Medulla oblongata (tissue), 1 donor: ENCODE measurements at regions not wholly inside any gene's neighbourhood (a gene's known extent, or its start where the extent isn't known, plus 50 kb on each side); places are given as distances from the start of the nearest gene placed in this dataset.

Experiments
- DNase-seq: peaks from one replicate; pipeline ENCODE4 v3.0.0-alpha.2; 2015; ENCODE audit errors: extremely low spot score

DNA sequence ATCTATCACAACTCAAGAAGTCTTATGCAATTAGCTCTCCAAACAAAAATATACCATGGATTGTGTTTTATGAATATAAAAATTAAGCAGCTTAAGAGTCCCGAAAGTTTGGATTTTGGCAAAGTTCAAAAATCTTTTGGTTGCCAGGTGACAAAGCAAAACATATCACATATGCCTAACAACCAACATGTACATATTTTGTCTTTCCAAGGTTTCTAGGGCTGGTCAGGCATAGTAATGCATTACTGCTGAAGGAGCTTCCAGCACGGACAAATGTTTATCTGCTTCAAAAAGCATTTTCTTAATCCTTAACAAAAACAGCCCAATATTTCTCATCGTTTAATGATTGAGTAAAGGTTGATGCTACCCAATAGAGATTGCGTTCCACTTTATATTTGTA, 1327.1 kb upstream of the ZEB2 start:
- DNase-seq = no peak

DNA sequence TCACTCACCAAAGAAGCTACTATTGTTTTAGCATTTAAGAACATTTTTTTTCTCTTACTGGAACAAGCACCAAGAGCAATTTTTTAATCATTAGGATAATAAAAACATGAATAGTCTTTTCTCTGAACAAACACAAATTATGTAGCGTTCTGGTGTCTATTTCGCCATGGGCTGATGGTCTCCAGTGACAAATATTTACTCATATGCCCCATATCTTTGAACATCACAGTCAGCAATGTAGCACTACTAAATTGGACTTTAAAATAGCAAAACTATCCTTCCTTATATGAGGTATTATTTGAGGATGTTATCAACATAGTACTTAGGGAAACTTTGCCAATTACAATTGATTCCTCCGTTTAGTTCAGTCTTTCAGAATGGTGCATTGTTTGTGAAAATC, 1326.0 kb upstream of the ZEB2 start:
- DNase-seq = no peak

- DNase-seq = no peak
These were observed 1325.4 kb upstream of the ZEB2 start for GRCh38 chr2:145845207-145845894.

- DNase-seq = no peak
These were observed 1322.1 kb upstream of the ZEB2 start for GRCh38 chr2:145841973-145842372.

- no peak for DNase-seq
These were observed 1317.1 kb upstream of the ZEB2 start for GRCh38 chr2:145836986-145837385.

DNA sequence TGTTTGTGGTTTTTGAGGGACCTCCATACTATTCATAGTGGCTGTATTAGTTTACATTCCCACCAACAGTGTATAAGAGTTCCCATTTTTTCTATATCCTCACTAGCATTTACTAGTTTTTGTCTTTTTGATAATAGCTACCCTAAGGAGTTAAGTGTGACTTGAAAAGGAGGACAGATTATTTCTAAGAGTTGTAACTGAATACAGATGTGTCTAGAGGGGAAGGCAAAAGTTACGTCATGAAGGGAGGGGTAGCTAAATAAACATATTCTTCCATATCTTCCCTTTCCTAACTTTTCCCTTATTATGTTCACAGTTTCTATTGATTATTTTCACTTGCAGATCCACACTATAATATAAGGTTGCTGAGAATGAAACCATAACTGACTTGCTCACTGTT, 1315.7 kb upstream of the ZEB2 start:
- DNase-seq = no peak

- DNase-seq = no peak
These were observed 1312.8 kb upstream of the ZEB2 start for GRCh38 chr2:145832681-145833080.

DNA sequence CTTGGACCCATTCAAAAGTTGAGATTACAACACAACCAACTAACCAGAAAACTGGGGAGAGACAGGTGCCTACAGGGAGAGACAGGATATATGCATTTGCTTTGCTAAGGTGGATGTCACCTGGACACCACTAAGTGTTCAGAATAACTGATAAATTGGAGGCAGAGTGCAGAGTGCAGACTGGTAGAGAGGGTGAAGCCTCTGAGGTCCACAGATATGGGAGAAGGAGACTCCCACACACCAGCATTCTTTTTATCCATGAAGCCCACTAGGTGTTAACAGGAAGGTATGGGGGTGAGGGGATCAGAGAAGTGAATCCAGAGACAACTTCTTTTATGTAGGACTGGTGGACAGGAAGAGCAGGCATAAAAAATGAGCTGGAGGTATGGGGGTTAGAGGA, 1310.0 kb upstream of the ZEB2 start:
- no peak for DNase-seq

DNA sequence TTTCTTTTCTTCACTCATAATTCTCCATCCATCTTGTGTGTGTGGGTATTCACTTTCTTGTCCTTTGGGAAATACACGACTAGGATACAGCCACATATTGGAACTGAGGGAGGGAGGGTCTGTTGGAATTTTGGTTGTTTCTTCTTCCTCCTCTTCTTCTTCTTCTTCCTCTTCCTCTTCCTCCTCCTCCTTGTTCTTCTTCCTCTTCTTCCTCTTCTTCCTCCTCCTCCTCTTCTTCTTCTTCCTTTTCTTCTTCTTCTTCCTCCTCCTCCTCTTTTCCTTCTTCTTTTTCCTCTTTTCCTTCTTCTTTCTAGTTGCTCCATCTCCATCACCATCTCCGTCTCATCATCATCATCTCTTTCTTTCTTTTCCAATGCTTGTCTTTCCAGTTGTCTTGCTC, 1307.3 kb upstream of the ZEB2 start:
- DNase-seq = no peak

- no peak for DNase-seq
These were observed 1304.5 kb upstream of the ZEB2 start for GRCh38 chr2:145824384-145824783.

GRCh38 chr2:145822892-145823534, 1303.1 kb upstream of the ZEB2 start:
- DNase-seq = no peak

- no peak for DNase-seq
These were observed 1300.7 kb upstream of the ZEB2 start for GRCh38 chr2:145820651-145821050.

GRCh38 chr2:145818890-145819504, 1299.1 kb upstream of the ZEB2 start:
- no peak for DNase-seq

- DNase-seq = no peak
These were observed 1296.0 kb upstream of the ZEB2 start for GRCh38 chr2:145815933-145816332.

DNA sequence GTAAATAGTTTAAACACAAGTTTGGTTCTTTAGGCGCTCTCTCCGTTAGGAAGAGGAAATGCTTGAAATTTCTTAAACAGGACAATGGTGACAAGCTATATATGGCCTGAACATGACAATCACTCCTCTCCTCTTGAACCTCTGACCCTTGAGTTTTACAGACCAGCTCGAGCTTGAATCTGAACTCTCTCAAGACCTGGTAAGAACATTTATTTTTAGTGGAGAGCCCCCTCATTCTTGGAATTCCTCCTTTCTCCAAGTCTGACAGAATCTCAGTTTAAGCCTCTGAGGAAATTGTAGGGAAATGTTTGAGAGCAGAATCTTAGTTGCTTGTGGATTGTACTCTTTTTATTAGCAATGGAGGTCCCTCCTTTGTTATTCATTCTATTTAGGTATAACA, 1293.6 kb upstream of the ZEB2 start:
- DNase-seq = no peak

DNA sequence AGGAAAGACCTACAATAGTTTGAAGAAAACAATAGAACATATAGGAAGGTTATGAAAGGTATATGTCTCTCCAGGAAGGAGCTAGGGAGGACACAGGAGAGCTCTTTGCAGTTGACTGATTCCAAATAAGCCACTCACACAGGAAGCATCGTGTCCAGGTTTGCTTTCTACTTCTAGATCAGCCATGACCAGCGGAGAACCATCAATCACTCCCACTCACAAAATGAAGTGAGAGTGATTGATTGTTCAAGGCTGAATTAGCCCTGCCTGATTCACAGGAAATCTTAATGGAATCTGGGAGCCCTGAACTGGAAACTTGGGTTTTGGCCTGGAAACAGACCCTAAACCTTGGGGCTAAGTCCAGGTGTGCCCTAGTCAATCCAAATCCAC, 1292.2 kb upstream of the ZEB2 start:
- no peak for DNase-seq

GRCh38 chr2:145811276-145812164, 1291.6 kb upstream of the ZEB2 start:
- no peak for DNase-seq

GRCh38 chr2:145807968-145808367, 1288.0 kb upstream of the ZEB2 start:
- DNase-seq = no peak

DNA sequence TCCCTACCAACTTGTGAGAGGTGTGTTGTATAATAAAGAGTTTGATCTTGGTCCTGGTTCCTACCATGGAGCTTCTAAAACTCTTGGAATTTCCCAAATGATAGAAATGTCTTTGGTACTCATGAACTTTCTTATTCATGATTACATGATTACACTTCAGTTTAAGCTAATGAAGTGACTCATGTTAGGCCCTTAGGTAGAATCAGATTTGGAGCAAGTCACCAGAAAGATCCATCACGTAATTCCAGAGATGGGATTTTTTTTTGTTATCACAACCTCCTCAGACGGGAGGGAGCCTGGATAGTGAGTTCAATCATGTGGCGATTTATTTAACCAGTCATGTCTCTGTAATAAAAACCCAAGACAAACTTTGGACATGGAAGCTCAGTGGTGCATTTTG, 1287.6 kb upstream of the ZEB2 start:
- no peak for DNase-seq

DNA sequence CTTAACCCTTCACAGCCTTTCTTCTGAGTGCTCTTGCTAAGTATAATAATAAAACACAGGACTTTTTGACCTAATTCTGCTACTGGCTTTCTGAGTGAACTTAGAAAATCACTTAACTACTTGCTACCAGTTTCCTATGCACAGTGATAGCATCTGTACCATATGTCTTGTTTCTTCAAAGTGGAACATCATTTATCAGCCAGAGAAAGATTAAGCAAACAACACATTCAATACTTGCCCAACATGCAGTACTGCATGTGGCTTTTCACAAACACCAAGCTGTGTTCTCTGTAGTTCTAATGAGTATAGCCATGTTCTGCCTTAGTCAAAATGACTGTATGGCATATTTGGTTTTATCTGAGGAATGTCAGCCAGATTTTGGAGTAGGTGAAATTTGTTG, 1286.6 kb upstream of the ZEB2 start:
- DNase-seq = no peak

- no peak for DNase-seq
These were observed 1282.2 kb upstream of the ZEB2 start for GRCh38 chr2:145802133-145802532.

- DNase-seq = no peak
These were observed 1281.3 kb upstream of the ZEB2 start for GRCh38 chr2:145801210-145801609.
